Neural progenitor cell (in vitro differentiated cells): ENCODE measurements at regions not wholly inside any gene's neighbourhood (a gene's known extent, or its start where the extent isn't known, plus 50 kb on each side); places are given as distances from the start of the nearest gene placed in this dataset.

ENCODE experiments used
- DNase-seq: peaks from one replicate; pipeline ENCODE4 v3.0.0-alpha.2; 2016; ENCODE audit warnings: low spot score
- H2AFZ ChIP-seq: fragments of 200-600 bp; sonication (generic); replicated peaks from 2 replicates; pipeline ENCODE4 v1.6.1; 2016; ENCODE audit warnings: antibody characterized with exemption
- H3F3A ChIP-seq: fragments of 200-600 bp; sonication (generic); 2 replicates; pipeline ENCODE4 v1.6.1; 2016; ENCODE audit warnings: antibody characterized with exemption, low read depth
- H3K27ac ChIP-seq: fragments of 200-600 bp; sonication (generic); 2 replicates; pipeline ENCODE4 v1.5.1; 2016; ENCODE audit warnings: mild to moderate bottlenecking
- H3K27me3 ChIP-seq: fragments of 200-600 bp; sonication (generic); 2 replicates; pipeline ENCODE4 v1.6.1; 2016; ENCODE audit warnings: mild to moderate bottlenecking, moderate library complexity
- H3K36me3 ChIP-seq: fragments of 200-600 bp; sonication (generic); 2 replicates; pipeline ENCODE4 v1.5.1; 2016
- H3K4me1 ChIP-seq: fragments of 200-600 bp; sonication (generic); 2 replicates; pipeline ENCODE4 v1.6.1; 2016; ENCODE audit warnings: mixed run types
- H3K4me2 ChIP-seq: fragments of 200-600 bp; sonication (generic); 2 replicates; pipeline ENCODE4 v1.6.1; 2016
- H3K4me3 ChIP-seq: fragments of 200-600 bp; sonication (generic); 2 replicates; pipeline ENCODE4 v1.5.1; 2016
- H3K79me2 ChIP-seq: fragments of 200-600 bp; sonication (generic); 2 replicates; pipeline ENCODE4 v1.6.1; 2016; ENCODE audit warnings: low read depth
- H3K9ac ChIP-seq: fragments of 200-600 bp; sonication (generic); 2 replicates; pipeline ENCODE4 v1.6.1; 2016
- H3K9me3 ChIP-seq: fragments of 200-600 bp; sonication (generic); 2 replicates; pipeline ENCODE4 v1.5.1; 2016; ENCODE audit warnings: low read depth
- H4K20me1 ChIP-seq: fragments of 200-600 bp; sonication (generic); 2 replicates; pipeline ENCODE4 v1.6.1; 2016; ENCODE audit warnings: low read depth
- H3K27ac Mint-ChIP-seq: 3 replicates; pipeline ENCODE4 v1.8.0; 2021; ENCODE audit warnings: mixed read lengths
- H3K27me3 Mint-ChIP-seq: 2 replicates; pipeline ENCODE4 v1.8.0; 2022; ENCODE audit warnings: low read depth, mild to moderate bottlenecking, inconsistent platforms, moderate library complexity, mixed read lengths; ENCODE audit not compliant: insufficient read depth
- H3K36me3 Mint-ChIP-seq: 3 replicates; pipeline ENCODE4 v1.8.0; 2021; ENCODE audit warnings: mixed read lengths
- H3K4me1 Mint-ChIP-seq: 3 replicates; pipeline ENCODE4 v1.8.0; 2021; ENCODE audit warnings: mixed read lengths
- H3K4me3 Mint-ChIP-seq: 3 replicates; pipeline ENCODE4 v1.8.0; 2021; ENCODE audit warnings: mild to moderate bottlenecking, moderate library complexity, mixed read lengths
- H3K9me3 Mint-ChIP-seq: 3 replicates; pipeline ENCODE4 v1.8.0; 2020; ENCODE audit warnings: mixed read lengths
- EZH2 ChIP-seq: fragments of 200-600 bp; sonication (generic); IDR thresholded peaks from 2 replicates; pipeline ENCODE4 v1.6.1; 2017; ENCODE audit warnings: antibody characterized with exemption, mild to moderate bottlenecking, moderate library complexity
- EZH2phosphoT487 ChIP-seq: fragments of 200-600 bp; sonication (generic); IDR thresholded peaks from 2 replicates; pipeline ENCODE4 v1.6.1; 2017; ENCODE audit warnings: antibody characterized with exemption
- TF ChIP-seq, protein P1 (sequence below): fragments of 200-600 bp; sonication (generic); IDR thresholded peaks from 2 replicates; pipeline ENCODE4 v1.5.1; 2017; ENCODE audit warnings: antibody characterized with exemption, mild to moderate bottlenecking

DNA sequence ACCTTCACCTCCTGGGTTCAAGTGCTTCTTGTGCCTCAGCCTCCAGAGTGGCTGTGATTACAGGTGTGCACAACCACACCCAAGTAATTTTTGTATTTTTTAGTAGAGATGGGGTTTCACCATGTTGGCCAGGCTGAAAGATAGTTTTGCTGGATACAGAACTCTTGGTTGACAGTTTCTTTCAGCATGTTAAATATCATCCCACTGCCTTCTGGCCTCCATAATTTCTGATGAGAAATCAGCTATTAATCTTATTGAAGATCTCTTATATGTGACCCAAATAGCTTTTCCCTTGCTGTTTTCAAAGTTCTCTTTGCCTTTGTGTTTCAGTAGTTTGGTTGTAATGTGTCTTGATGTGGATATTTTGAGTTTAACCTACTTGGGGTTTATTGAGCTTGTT is 50.3 kb upstream of the BRD7 start:
- peaks cover 13% of the 10 kb centered on the region for H3K4me1 Mint-ChIP-seq

More for the DNA sequence above, 50.3 kb upstream of the BRD7 start:
- no peaks in the 10 kb centered on the region for H3K79me2 ChIP-seq
- H3F3A ChIP-seq, result no peaks in the 10 kb centered on the region
- H3K36me3 ChIP-seq, result no peaks in the 10 kb centered on the region
- peaks cover 16% of the 10 kb centered on the region for H3K9me3 ChIP-seq
- H2AFZ ChIP-seq, result no peak overlapping the region
- no peak overlapping the region for H3K4me3 Mint-ChIP-seq
- peaks cover 14% of the 10 kb centered on the region for H3K27me3 Mint-ChIP-seq
- no peak overlapping the region for H3K27ac ChIP-seq
- no peaks in the 10 kb centered on the region for H3K4me1 ChIP-seq
- DNase-seq, result no peak
- H3K36me3 Mint-ChIP-seq, result peaks cover 7% of the 10 kb centered on the region
- H3K27me3 ChIP-seq, result no peaks in the 10 kb centered on the region
- no peaks in the 10 kb centered on the region for H4K20me1 ChIP-seq
- no peak overlapping the region for H3K27ac Mint-ChIP-seq
- no peak for TF ChIP-seq EZH2phosphoT487
- TF ChIP-seq, protein P1, sequence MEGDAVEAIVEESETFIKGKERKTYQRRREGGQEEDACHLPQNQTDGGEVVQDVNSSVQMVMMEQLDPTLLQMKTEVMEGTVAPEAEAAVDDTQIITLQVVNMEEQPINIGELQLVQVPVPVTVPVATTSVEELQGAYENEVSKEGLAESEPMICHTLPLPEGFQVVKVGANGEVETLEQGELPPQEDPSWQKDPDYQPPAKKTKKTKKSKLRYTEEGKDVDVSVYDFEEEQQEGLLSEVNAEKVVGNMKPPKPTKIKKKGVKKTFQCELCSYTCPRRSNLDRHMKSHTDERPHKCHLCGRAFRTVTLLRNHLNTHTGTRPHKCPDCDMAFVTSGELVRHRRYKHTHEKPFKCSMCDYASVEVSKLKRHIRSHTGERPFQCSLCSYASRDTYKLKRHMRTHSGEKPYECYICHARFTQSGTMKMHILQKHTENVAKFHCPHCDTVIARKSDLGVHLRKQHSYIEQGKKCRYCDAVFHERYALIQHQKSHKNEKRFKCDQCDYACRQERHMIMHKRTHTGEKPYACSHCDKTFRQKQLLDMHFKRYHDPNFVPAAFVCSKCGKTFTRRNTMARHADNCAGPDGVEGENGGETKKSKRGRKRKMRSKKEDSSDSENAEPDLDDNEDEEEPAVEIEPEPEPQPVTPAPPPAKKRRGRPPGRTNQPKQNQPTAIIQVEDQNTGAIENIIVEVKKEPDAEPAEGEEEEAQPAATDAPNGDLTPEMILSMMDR, result no peak
- no peak for TF ChIP-seq EZH2
- no peak overlapping the region for H3K4me2 ChIP-seq
- H3K9ac ChIP-seq, result no peak overlapping the region
- peaks cover 50% of the 10 kb centered on the region for H3K9me3 Mint-ChIP-seq
- H3K4me3 ChIP-seq, result no peak overlapping the region
